GM20000 (cell line): ENCODE measurements at regions not wholly inside any gene's neighbourhood (a gene's known extent, or its start where the extent isn't known, plus 50 kb on each side); places are given as distances from the start of the nearest gene placed in this dataset.

ENCODE experiments used
- DNase-seq: peaks from one replicate; pipeline ENCODE4 v3.0.0; 2012; ENCODE audit warnings: low spot score
- CTCF ChIP-seq: IDR thresholded peaks from 2 replicates; pipeline ENCODE4 v1.5.1; 2012; ENCODE audit warnings: mild to moderate bottlenecking, control low read depth; ENCODE audit errors: extremely low read depth, missing control alignments

- DNase-seq, result no peak
- TF ChIP-seq CTCF, result no peak
These were observed 102.3 kb downstream of the ZNF608 start for GRCh38 chr5:124644138-124644537.

GRCh38 chr5:124643336-124643735 is 103.1 kb downstream of the ZNF608 start:
- no peak for DNase-seq

GRCh38 chr5:124642151-124642550 is 104.3 kb downstream of the ZNF608 start:
- no peak for TF ChIP-seq CTCF
- DNase-seq, result no peak

More at GRCh38 chr5:124643336-124643735, 103.1 kb downstream of the ZNF608 start:
- TF ChIP-seq CTCF, result no peak

- no peak for TF ChIP-seq CTCF
- DNase-seq, result no peak
These were observed 105.2 kb downstream of the ZNF608 start for GRCh38 chr5:124641154-124641792.

- DNase-seq, result no peak
- TF ChIP-seq CTCF, result no peak
These were observed 107.3 kb downstream of the ZNF608 start for GRCh38 chr5:124639095-124639665.

- no peak for DNase-seq
- no peak for TF ChIP-seq CTCF
These were observed 109.4 kb downstream of the ZNF608 start for GRCh38 chr5:124637011-124637410.

- DNase-seq, result no peak
- no peak for TF ChIP-seq CTCF
These were observed 111.6 kb downstream of the ZNF608 start for GRCh38 chr5:124634741-124635323.
